ENCODE measurements at regions not wholly inside any gene's neighbourhood (a gene's known extent, or its start where the extent isn't known, plus 50 kb on each side); places are given as distances from the start of the nearest gene placed in this dataset.

DNA sequence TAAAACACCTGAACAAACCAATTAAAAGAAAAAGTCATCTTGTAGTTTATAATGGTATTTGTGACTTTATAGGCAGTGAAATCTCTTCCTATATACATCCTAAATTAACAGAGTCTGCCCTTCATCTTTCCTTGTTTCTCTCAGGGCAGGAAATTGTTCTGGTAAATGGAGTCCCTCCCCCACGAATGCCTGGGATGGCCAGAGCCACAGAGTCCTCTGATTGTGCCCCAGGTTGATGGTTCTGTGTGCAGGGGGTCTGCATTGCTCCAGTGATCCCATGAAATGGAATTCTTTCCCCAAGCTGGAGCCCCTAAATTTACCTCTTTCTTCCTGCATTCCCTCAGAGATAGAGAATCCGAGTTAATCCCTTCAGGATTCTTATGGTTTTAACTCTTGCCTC, 155.5 kb downstream of the MTX2 start:
- TF ChIP-seq ZNF423 (CRISPR knock-in tag; IDR thresholded peaks at IDR 0.05) (no peak), SMAD4 (CRISPR knock-in tag; IDR thresholded peaks at IDR 0.05) (no peak), ELF4 (CRISPR knock-in tag; IDR thresholded peaks at IDR 0.05; ENCODE audit: low read depth) (no peak)
- TF ChIP-seq, protein P1, sequence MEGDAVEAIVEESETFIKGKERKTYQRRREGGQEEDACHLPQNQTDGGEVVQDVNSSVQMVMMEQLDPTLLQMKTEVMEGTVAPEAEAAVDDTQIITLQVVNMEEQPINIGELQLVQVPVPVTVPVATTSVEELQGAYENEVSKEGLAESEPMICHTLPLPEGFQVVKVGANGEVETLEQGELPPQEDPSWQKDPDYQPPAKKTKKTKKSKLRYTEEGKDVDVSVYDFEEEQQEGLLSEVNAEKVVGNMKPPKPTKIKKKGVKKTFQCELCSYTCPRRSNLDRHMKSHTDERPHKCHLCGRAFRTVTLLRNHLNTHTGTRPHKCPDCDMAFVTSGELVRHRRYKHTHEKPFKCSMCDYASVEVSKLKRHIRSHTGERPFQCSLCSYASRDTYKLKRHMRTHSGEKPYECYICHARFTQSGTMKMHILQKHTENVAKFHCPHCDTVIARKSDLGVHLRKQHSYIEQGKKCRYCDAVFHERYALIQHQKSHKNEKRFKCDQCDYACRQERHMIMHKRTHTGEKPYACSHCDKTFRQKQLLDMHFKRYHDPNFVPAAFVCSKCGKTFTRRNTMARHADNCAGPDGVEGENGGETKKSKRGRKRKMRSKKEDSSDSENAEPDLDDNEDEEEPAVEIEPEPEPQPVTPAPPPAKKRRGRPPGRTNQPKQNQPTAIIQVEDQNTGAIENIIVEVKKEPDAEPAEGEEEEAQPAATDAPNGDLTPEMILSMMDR (IDR thresholded peaks at IDR 0.05) = no peak
- TF ChIP-seq, protein P2, sequence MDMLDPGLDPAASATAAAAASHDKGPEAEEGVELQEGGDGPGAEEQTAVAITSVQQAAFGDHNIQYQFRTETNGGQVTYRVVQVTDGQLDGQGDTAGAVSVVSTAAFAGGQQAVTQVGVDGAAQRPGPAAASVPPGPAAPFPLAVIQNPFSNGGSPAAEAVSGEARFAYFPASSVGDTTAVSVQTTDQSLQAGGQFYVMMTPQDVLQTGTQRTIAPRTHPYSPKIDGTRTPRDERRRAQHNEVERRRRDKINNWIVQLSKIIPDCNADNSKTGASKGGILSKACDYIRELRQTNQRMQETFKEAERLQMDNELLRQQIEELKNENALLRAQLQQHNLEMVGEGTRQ (CRISPR knock-in tag; IDR thresholded peaks at IDR 0.05) = no peak
- TF ChIP-seq, protein P3, sequence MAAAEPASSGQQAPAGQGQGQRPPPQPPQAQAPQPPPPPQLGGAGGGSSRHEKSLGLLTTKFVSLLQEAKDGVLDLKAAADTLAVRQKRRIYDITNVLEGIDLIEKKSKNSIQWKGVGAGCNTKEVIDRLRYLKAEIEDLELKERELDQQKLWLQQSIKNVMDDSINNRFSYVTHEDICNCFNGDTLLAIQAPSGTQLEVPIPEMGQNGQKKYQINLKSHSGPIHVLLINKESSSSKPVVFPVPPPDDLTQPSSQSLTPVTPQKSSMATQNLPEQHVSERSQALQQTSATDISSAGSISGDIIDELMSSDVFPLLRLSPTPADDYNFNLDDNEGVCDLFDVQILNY (CRISPR knock-in tag; IDR thresholded peaks at IDR 0.05) = no peak

Data from WTC11 (cell line).